ENCODE measurements at regions not wholly inside any gene's neighbourhood (a gene's known extent, or its start where the extent isn't known, plus 50 kb on each side); places are given as distances from the start of the nearest gene placed in this dataset.

- no peak for DNase-seq (ENCODE audit: low read depth in 4 of 4, low spot score in 2 of 4)
These were observed 327.6 kb downstream of the BRD1 start for GRCh38 chr22:49500076-49500460.

GRCh38 chr22:49499433-49500075 is 328.1 kb downstream of the BRD1 start:
- no peak for DNase-seq (ENCODE audit: low read depth in 4 of 4, low spot score in 2 of 4)

GRCh38 chr22:49497266-49497665 is 330.4 kb downstream of the BRD1 start:
- no peak for DNase-seq (ENCODE audit: low read depth in 4 of 4, low spot score in 2 of 4)

- DNase-seq (ENCODE audit: low read depth in 4 of 4, low spot score in 2 of 4) = no peak
These were observed 333.1 kb downstream of the BRD1 start for GRCh38 chr22:49494555-49494954.

- no peak for DNase-seq (ENCODE audit: low read depth in 4 of 4, low spot score in 2 of 4)
These were observed 334.9 kb downstream of the BRD1 start for GRCh38 chr22:49492741-49493251.

- DNase-seq (ENCODE audit: low read depth in 4 of 4, low spot score in 2 of 4) = no peak
These were observed 335.4 kb downstream of the BRD1 start for GRCh38 chr22:49492308-49492707.

- no peak for DNase-seq (ENCODE audit: low read depth in 4 of 4, low spot score in 2 of 4)
These were observed 335.9 kb downstream of the BRD1 start for GRCh38 chr22:49491726-49492125.

GRCh38 chr22:49491221-49491635 is 336.4 kb downstream of the BRD1 start:
- DNase-seq (ENCODE audit: low read depth in 4 of 4, low spot score in 2 of 4) = no peak

- DNase-seq (ENCODE audit: low read depth in 4 of 4, low spot score in 2 of 4) = no peak
These were observed 337.0 kb downstream of the BRD1 start for GRCh38 chr22:49490692-49491091.

GRCh38 chr22:49489821-49490220 is 337.9 kb downstream of the BRD1 start:
- DNase-seq (ENCODE audit: low read depth in 4 of 4, low spot score in 2 of 4) = no peak

- DNase-seq (ENCODE audit: low read depth in 4 of 4, low spot score in 2 of 4) = no peak
These were observed 338.7 kb downstream of the BRD1 start for GRCh38 chr22:49488943-49489342.

- no peak for DNase-seq (ENCODE audit: low read depth in 4 of 4, low spot score in 2 of 4)
These were observed 339.7 kb downstream of the BRD1 start for GRCh38 chr22:49487950-49488349.

- DNase-seq (ENCODE audit: low read depth in 4 of 4, low spot score in 2 of 4) = no peak
These were observed 341.4 kb downstream of the BRD1 start for GRCh38 chr22:49486225-49486624.

GRCh38 chr22:49483946-49484345 is 343.7 kb downstream of the BRD1 start:
- no peak for DNase-seq (ENCODE audit: low read depth in 4 of 4, low spot score in 2 of 4)

GRCh38 chr22:49483281-49483870 is 344.3 kb downstream of the BRD1 start:
- no peak for DNase-seq (ENCODE audit: low read depth in 4 of 4, low spot score in 2 of 4)

- no peak for DNase-seq (ENCODE audit: low read depth in 4 of 4, low spot score in 2 of 4)
These were observed 344.9 kb downstream of the BRD1 start for GRCh38 chr22:49482811-49483210.

GRCh38 chr22:49481659-49482399 is 345.8 kb downstream of the BRD1 start:
- DNase-seq (ENCODE audit: low read depth in 4 of 4, low spot score in 2 of 4) = peak in 1 of 4 donors; percentile 26

GRCh38 chr22:49480896-49481658 is 346.6 kb downstream of the BRD1 start:
- no peak for DNase-seq (ENCODE audit: low read depth in 4 of 4, low spot score in 2 of 4)

- DNase-seq (ENCODE audit: low read depth in 4 of 4, low spot score in 2 of 4) = no peak
These were observed 347.3 kb downstream of the BRD1 start for GRCh38 chr22:49480331-49480730.

- no peak for DNase-seq (ENCODE audit: low read depth in 4 of 4, low spot score in 2 of 4)
These were observed 348.1 kb downstream of the BRD1 start for GRCh38 chr22:49479566-49479965.

GRCh38 chr22:49476800-49477400 is 350.8 kb downstream of the BRD1 start:
- no peak for DNase-seq (ENCODE audit: low read depth in 4 of 4, low spot score in 2 of 4)

Data from left renal cortex interstitium (tissue), 4 donors.